ENCODE measurements at regions not wholly inside any gene's neighbourhood (a gene's known extent, or its start where the extent isn't known, plus 50 kb on each side); places are given as distances from the start of the nearest gene placed in this dataset.

DNA sequence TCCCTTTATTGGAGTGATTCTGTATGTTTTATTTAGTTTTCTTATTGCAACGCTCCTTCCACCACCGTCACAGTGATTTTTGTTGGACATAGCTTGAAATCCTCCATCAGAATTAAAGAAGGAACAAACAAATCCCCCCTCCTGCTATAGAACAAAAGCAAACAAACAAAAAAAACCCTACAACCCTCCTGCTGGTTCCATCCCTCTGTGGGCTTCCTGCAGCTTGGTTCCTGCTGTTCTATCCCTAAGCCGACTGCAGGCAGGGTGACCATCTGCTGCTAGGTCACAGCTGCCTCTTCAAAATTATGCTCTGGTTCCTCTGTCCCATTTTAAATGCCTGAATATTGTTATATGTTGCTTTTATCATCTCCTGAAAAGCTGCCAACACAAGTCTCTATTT lies 116.8 kb upstream of the AGA start:
- TF ChIP-seq, protein P1, sequence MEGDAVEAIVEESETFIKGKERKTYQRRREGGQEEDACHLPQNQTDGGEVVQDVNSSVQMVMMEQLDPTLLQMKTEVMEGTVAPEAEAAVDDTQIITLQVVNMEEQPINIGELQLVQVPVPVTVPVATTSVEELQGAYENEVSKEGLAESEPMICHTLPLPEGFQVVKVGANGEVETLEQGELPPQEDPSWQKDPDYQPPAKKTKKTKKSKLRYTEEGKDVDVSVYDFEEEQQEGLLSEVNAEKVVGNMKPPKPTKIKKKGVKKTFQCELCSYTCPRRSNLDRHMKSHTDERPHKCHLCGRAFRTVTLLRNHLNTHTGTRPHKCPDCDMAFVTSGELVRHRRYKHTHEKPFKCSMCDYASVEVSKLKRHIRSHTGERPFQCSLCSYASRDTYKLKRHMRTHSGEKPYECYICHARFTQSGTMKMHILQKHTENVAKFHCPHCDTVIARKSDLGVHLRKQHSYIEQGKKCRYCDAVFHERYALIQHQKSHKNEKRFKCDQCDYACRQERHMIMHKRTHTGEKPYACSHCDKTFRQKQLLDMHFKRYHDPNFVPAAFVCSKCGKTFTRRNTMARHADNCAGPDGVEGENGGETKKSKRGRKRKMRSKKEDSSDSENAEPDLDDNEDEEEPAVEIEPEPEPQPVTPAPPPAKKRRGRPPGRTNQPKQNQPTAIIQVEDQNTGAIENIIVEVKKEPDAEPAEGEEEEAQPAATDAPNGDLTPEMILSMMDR (IDR thresholded peaks at IDR 0.05; ENCODE audit: borderline replicate concordance, extremely low read depth, low read length, poor library complexity, severe bottlenecking), result no peak
- TF ChIP-seq EZH2 (IDR thresholded peaks at IDR 0.05; ENCODE audit: borderline replicate concordance, low read depth, low read length, severe bottlenecking), result no peak
